Endothelial cell (in vitro differentiated cells): ENCODE measurements at regions not wholly inside any gene's neighbourhood (a gene's known extent, or its start where the extent isn't known, plus 50 kb on each side); places are given as distances from the start of the nearest gene placed in this dataset.

ENCODE experiments used
- DNase-seq: peaks from one replicate; pipeline ENCODE4 v3.0.0; 2021; ENCODE audit warnings: low spot score
- H3K27ac Mint-ChIP-seq: one replicate; pipeline ENCODE4 v1.8.0; 2021; ENCODE audit warnings: mixed read lengths, inconsistent platforms; ENCODE audit not compliant: unreplicated experiment
- H3K27me3 Mint-ChIP-seq: one replicate; pipeline ENCODE4 v1.8.0; 2021; ENCODE audit warnings: mild to moderate bottlenecking, moderate library complexity, mixed read lengths, inconsistent platforms; ENCODE audit not compliant: unreplicated experiment
- H3K36me3 Mint-ChIP-seq: one replicate; pipeline ENCODE4 v1.8.0; 2021; ENCODE audit warnings: mild to moderate bottlenecking, low read depth, mixed read lengths, inconsistent platforms; ENCODE audit not compliant: unreplicated experiment
- H3K4me1 Mint-ChIP-seq: one replicate; pipeline ENCODE4 v1.8.0; 2021; ENCODE audit warnings: mild to moderate bottlenecking, mixed read lengths, inconsistent platforms; ENCODE audit not compliant: unreplicated experiment
- H3K4me3 Mint-ChIP-seq: one replicate; pipeline ENCODE4 v1.8.0; 2021; ENCODE audit warnings: mild to moderate bottlenecking, mixed read lengths, inconsistent platforms; ENCODE audit not compliant: unreplicated experiment
- H3K9me3 Mint-ChIP-seq: one replicate; pipeline ENCODE4 v1.8.0; 2021; ENCODE audit warnings: mixed read lengths, inconsistent platforms; ENCODE audit not compliant: unreplicated experiment
- CTCF ChIP-seq: fragments of 200-600 bp; sonication (generic); IDR thresholded peaks from one replicate; pipeline ENCODE4 v1.5.0; 2021; ENCODE audit warnings: antibody characterized with exemption; ENCODE audit not compliant: unreplicated experiment

- TF ChIP-seq CTCF: no peak
- Mint-ChIP-seq H3K27ac (no peak overlapping the region), H3K9me3 (no peaks in the 10 kb centered on the region), H3K4me1 (peaks cover 3% of the 10 kb centered on the region), H3K4me3 (no peak overlapping the region), H3K36me3 (no peaks in the 10 kb centered on the region), H3K27me3 (peaks cover 5% of the 10 kb centered on the region)
- DNase-seq: no peak
Measured at GRCh38 chr5:134462047-134462575, 50.4 kb upstream of the CDKN2AIPNL start.
